ENCODE measurements at regions not wholly inside any gene's neighbourhood (a gene's known extent, or its start where the extent isn't known, plus 50 kb on each side); places are given as distances from the start of the nearest gene placed in this dataset.

GRCh38 chr17:15109608-15110007 lies 155.5 kb downstream of the PMP22 start:
- DNase-seq (ENCODE audit: low read depth, low spot score): no peak

GRCh38 chr17:15108992-15109391 lies 156.1 kb downstream of the PMP22 start:
- no peak for DNase-seq (ENCODE audit: low read depth, low spot score)

GRCh38 chr17:15106540-15106939 lies 158.6 kb downstream of the PMP22 start:
- DNase-seq (ENCODE audit: low read depth, low spot score): no peak

- DNase-seq (ENCODE audit: low read depth, low spot score): no peak
These were observed 161.3 kb downstream of the PMP22 start for GRCh38 chr17:15103785-15104184.

- no peak for DNase-seq (ENCODE audit: low read depth, low spot score)
These were observed 164.0 kb downstream of the PMP22 start for GRCh38 chr17:15101175-15101574.

- DNase-seq (ENCODE audit: low read depth, low spot score): no peak
These were observed 168.6 kb downstream of the PMP22 start for GRCh38 chr17:15096511-15096910.

GRCh38 chr17:15095935-15096334 lies 169.2 kb downstream of the PMP22 start:
- no peak for DNase-seq (ENCODE audit: low read depth, low spot score)

- DNase-seq (ENCODE audit: low read depth, low spot score): no peak
These were observed 172.4 kb downstream of the PMP22 start for GRCh38 chr17:15092762-15093161.

- no peak for DNase-seq (ENCODE audit: low read depth, low spot score)
These were observed 172.9 kb downstream of the PMP22 start for GRCh38 chr17:15092261-15092660.

- no peak for DNase-seq (ENCODE audit: low read depth, low spot score)
These were observed 173.3 kb downstream of the PMP22 start for GRCh38 chr17:15091825-15092224.

- no peak for DNase-seq (ENCODE audit: low read depth, low spot score)
These were observed 174.6 kb downstream of the PMP22 start for GRCh38 chr17:15090533-15090932.

- no peak for DNase-seq (ENCODE audit: low read depth, low spot score)
These were observed 177.2 kb downstream of the PMP22 start for GRCh38 chr17:15087946-15088345.

GRCh38 chr17:15086776-15087295 lies 178.3 kb downstream of the PMP22 start:
- DNase-seq (ENCODE audit: low read depth, low spot score): no peak

- no peak for DNase-seq (ENCODE audit: low read depth, low spot score)
These were observed 179.0 kb downstream of the PMP22 start for GRCh38 chr17:15085890-15086677.

- no peak for DNase-seq (ENCODE audit: low read depth, low spot score)
These were observed 181.9 kb downstream of the PMP22 start for GRCh38 chr17:15083225-15083624.

- DNase-seq (ENCODE audit: low read depth, low spot score): no peak
These were observed 184.1 kb downstream of the PMP22 start for GRCh38 chr17:15081008-15081407.

GRCh38 chr17:15078570-15078969 lies 186.6 kb downstream of the PMP22 start:
- DNase-seq (ENCODE audit: low read depth, low spot score): no peak

GRCh38 chr17:15076991-15077663 lies 188.0 kb downstream of the PMP22 start:
- no peak for DNase-seq (ENCODE audit: low read depth, low spot score)

GRCh38 chr17:15051933-15052332 lies 213.2 kb downstream of the PMP22 start:
- no peak for DNase-seq (ENCODE audit: low read depth, low spot score)

- no peak for DNase-seq (ENCODE audit: low read depth, low spot score)
These were observed 215.3 kb downstream of the PMP22 start for GRCh38 chr17:15049795-15050160.

GRCh38 chr17:15048933-15049794 lies 216.0 kb downstream of the PMP22 start:
- no peak for DNase-seq (ENCODE audit: low read depth, low spot score)

GRCh38 chr17:15048381-15048780 lies 216.7 kb downstream of the PMP22 start:
- no peak for DNase-seq (ENCODE audit: low read depth, low spot score)
